ENCODE measurements at regions not wholly inside any gene's neighbourhood (a gene's known extent, or its start where the extent isn't known, plus 50 kb on each side); places are given as distances from the start of the nearest gene placed in this dataset.

GRCh38 chr1:4149831-4150230 lies 249.8 kb upstream of the C1orf174 start:
- no CpG with 5 or more reads among the region's 10 CpGs for WGBS (ENCODE audit: extremely low coverage, insufficient coverage, insufficient read length)

GRCh38 chr1:4150262-4150661 lies 250.2 kb upstream of the C1orf174 start:
- no CpG with 5 or more reads among the region's 7 CpGs for WGBS (ENCODE audit: extremely low coverage, insufficient coverage, insufficient read length)
- H2AFZ ChIP-seq (ENCODE audit: insufficient read depth, low read length, poor library complexity): no peak overlapping the region
- no peak overlapping the region for H3K4me2 ChIP-seq (ENCODE audit: low read length)
- H2BK120ac ChIP-seq (ENCODE audit: insufficient read depth, low read length, poor library complexity): no peak overlapping the region
- no peak overlapping the region for H3K18ac ChIP-seq (ENCODE audit: low read length)
- no peak overlapping the region for H4K91ac ChIP-seq (ENCODE audit: low read depth, low read length)
- H3K9me3 ChIP-seq (ENCODE audit: insufficient read depth, low read depth, low read length): no peaks in the 10 kb centered on the region
- no peak overlapping the region for H2AK5ac ChIP-seq (ENCODE audit: low read length)
- H3K79me2 ChIP-seq (ENCODE audit: control insufficient read depth, insufficient read depth, low read length, poor library complexity): no peaks in the 10 kb centered on the region
- no peak overlapping the region for H4K12ac ChIP-seq (ENCODE audit: low read depth, low read length)
- H3K4me3 ChIP-seq (ENCODE audit: low read depth, low read length): no peak overlapping the region
- no peaks in the 10 kb centered on the region for H3K4me1 ChIP-seq (ENCODE audit: control insufficient read depth in 1 of 2, insufficient read depth in 2 of 2, low read length in 2 of 2)
- H3K4ac ChIP-seq (ENCODE audit: low read depth, low read length): no peak overlapping the region
- no peak overlapping the region for H3K23ac ChIP-seq (ENCODE audit: low read length)
- no peak for DNase-seq
- H2BK5ac ChIP-seq (ENCODE audit: low read depth, low read length, poor library complexity): no peak overlapping the region
- no peak overlapping the region for H2BK12ac ChIP-seq (ENCODE audit: low read length)
- no peak overlapping the region for H3K27ac ChIP-seq (ENCODE audit: low read depth, low read length)
- no peaks in the 10 kb centered on the region for H3K27me3 ChIP-seq (ENCODE audit: insufficient read depth, low read length)
- no peak overlapping the region for H4K8ac ChIP-seq (ENCODE audit: low read depth, low read length)
- H3K36me3 ChIP-seq (ENCODE audit: control insufficient read depth in 1 of 2, insufficient read depth in 2 of 2, low read length in 2 of 2): no peaks in the 10 kb centered on the region
- H3K79me1 ChIP-seq (ENCODE audit: low read length): no peaks in the 10 kb centered on the region
- H3K14ac ChIP-seq (ENCODE audit: low read length): no peak overlapping the region
- H3K9ac ChIP-seq (ENCODE audit: low read length): no peak overlapping the region

More at GRCh38 chr1:4149831-4150230, 249.8 kb upstream of the C1orf174 start:
- no peak overlapping the region for H4K8ac ChIP-seq (ENCODE audit: low read depth, low read length)
- no peak overlapping the region for H3K23ac ChIP-seq (ENCODE audit: low read length)
- H3K4ac ChIP-seq (ENCODE audit: low read depth, low read length): no peak overlapping the region
- H2AK5ac ChIP-seq (ENCODE audit: low read length): no peak overlapping the region
- H3K27ac ChIP-seq (ENCODE audit: low read depth, low read length): no peak overlapping the region
- H3K9ac ChIP-seq (ENCODE audit: low read length): no peak overlapping the region
- H3K4me2 ChIP-seq (ENCODE audit: low read length): no peak overlapping the region
- no peak overlapping the region for H2BK120ac ChIP-seq (ENCODE audit: insufficient read depth, low read length, poor library complexity)
- DNase-seq: no peak
- no peak overlapping the region for H3K14ac ChIP-seq (ENCODE audit: low read length)
- H4K91ac ChIP-seq (ENCODE audit: low read depth, low read length): no peak overlapping the region
- no peak overlapping the region for H3K18ac ChIP-seq (ENCODE audit: low read length)
- peak overlapping the region; percentile 46 for H3K4me3 ChIP-seq (ENCODE audit: low read depth, low read length)
- no peaks in the 10 kb centered on the region for H3K36me3 ChIP-seq (ENCODE audit: control insufficient read depth in 1 of 2, insufficient read depth in 2 of 2, low read length in 2 of 2)
- H2AFZ ChIP-seq (ENCODE audit: insufficient read depth, low read length, poor library complexity): no peak overlapping the region
- no peaks in the 10 kb centered on the region for H3K79me1 ChIP-seq (ENCODE audit: low read length)
- no peak overlapping the region for H4K12ac ChIP-seq (ENCODE audit: low read depth, low read length)
- H3K79me2 ChIP-seq (ENCODE audit: control insufficient read depth, insufficient read depth, low read length, poor library complexity): no peaks in the 10 kb centered on the region
- no peaks in the 10 kb centered on the region for H3K9me3 ChIP-seq (ENCODE audit: insufficient read depth, low read depth, low read length)
- no peak overlapping the region for H2BK12ac ChIP-seq (ENCODE audit: low read length)
- H3K27me3 ChIP-seq (ENCODE audit: insufficient read depth, low read length): no peaks in the 10 kb centered on the region
- H3K4me1 ChIP-seq (ENCODE audit: control insufficient read depth in 1 of 2, insufficient read depth in 2 of 2, low read length in 2 of 2): no peaks in the 10 kb centered on the region
- no peak overlapping the region for H2BK5ac ChIP-seq (ENCODE audit: low read depth, low read length, poor library complexity)

DNA sequence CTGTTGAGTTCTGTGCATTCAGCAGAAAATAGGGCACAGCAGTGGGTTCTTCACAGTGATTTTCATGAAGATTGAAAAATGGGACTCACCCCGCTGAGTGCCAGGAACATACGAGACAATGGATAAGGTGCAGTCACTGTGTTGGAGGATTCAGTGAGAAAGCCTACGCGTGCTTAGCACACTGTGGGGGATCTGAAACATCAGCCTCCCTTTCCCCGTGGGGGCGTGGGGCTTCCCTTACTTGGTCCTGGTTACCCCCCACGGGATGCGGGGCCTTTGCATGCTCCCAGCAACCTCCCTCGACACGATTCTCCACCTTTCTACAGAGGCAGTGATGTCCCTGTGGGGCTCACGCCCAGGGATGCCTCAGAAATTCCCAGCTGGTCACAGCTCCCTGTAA lies 252.2 kb upstream of the C1orf174 start:
- Histone ChIP-seq H3K4me1 (ENCODE audit: control insufficient read depth in 1 of 2, insufficient read depth in 2 of 2, low read length in 2 of 2) (no peaks in the 10 kb centered on the region), H2AFZ (ENCODE audit: insufficient read depth, low read length, poor library complexity) (no peak overlapping the region), H3K79me1 (ENCODE audit: low read length) (no peaks in the 10 kb centered on the region), H3K27ac (ENCODE audit: low read depth, low read length) (no peak overlapping the region), H2BK5ac (ENCODE audit: low read depth, low read length, poor library complexity) (no peak overlapping the region), H2BK120ac (ENCODE audit: insufficient read depth, low read length, poor library complexity) (no peak overlapping the region), H3K14ac (ENCODE audit: low read length) (no peak overlapping the region), H3K9ac (ENCODE audit: low read length) (no peak overlapping the region), H3K4ac (ENCODE audit: low read depth, low read length) (no peak overlapping the region), H4K91ac (ENCODE audit: low read depth, low read length) (no peak overlapping the region), H3K23ac (ENCODE audit: low read length) (no peak overlapping the region), H3K9me3 (ENCODE audit: insufficient read depth, low read depth, low read length) (no peaks in the 10 kb centered on the region), H3K27me3 (ENCODE audit: insufficient read depth, low read length) (no peaks in the 10 kb centered on the region), H3K4me3 (ENCODE audit: low read depth, low read length) (no peak overlapping the region), H3K36me3 (ENCODE audit: control insufficient read depth in 1 of 2, insufficient read depth in 2 of 2, low read length in 2 of 2) (no peaks in the 10 kb centered on the region), H4K12ac (ENCODE audit: low read depth, low read length) (no peak overlapping the region), H3K18ac (ENCODE audit: low read length) (no peak overlapping the region), H4K8ac (ENCODE audit: low read depth, low read length) (no peak overlapping the region), H3K4me2 (ENCODE audit: low read length) (no peak overlapping the region), H2BK12ac (ENCODE audit: low read length) (no peak overlapping the region), H2AK5ac (ENCODE audit: low read length) (no peak overlapping the region), H3K79me2 (ENCODE audit: control insufficient read depth, insufficient read depth, low read length, poor library complexity) (no peaks in the 10 kb centered on the region)
- no CpG with 5 or more reads among the region's 11 CpGs for WGBS (ENCODE audit: extremely low coverage, insufficient coverage, insufficient read length)
- DNase-seq: no peak

GRCh38 chr1:4153571-4153970 lies 253.5 kb upstream of the C1orf174 start:
- no peaks in the 10 kb centered on the region for H3K79me2 ChIP-seq (ENCODE audit: control insufficient read depth, insufficient read depth, low read length, poor library complexity)
- H3K27me3 ChIP-seq (ENCODE audit: insufficient read depth, low read length): no peaks in the 10 kb centered on the region
- H2BK5ac ChIP-seq (ENCODE audit: low read depth, low read length, poor library complexity): no peak overlapping the region
- no peak overlapping the region for H2BK120ac ChIP-seq (ENCODE audit: insufficient read depth, low read length, poor library complexity)
- no peak overlapping the region for H3K4me3 ChIP-seq (ENCODE audit: low read depth, low read length)
- no peak overlapping the region for H2AFZ ChIP-seq (ENCODE audit: insufficient read depth, low read length, poor library complexity)
- H3K9ac ChIP-seq (ENCODE audit: low read length): no peak overlapping the region
- no peak overlapping the region for H3K27ac ChIP-seq (ENCODE audit: low read depth, low read length)
- H2BK12ac ChIP-seq (ENCODE audit: low read length): no peak overlapping the region
- no peak overlapping the region for H2AK5ac ChIP-seq (ENCODE audit: low read length)
- H3K9me3 ChIP-seq (ENCODE audit: insufficient read depth, low read depth, low read length): no peaks in the 10 kb centered on the region
- no peak for DNase-seq
- H4K91ac ChIP-seq (ENCODE audit: low read depth, low read length): no peak overlapping the region
- H4K8ac ChIP-seq (ENCODE audit: low read depth, low read length): no peak overlapping the region
- H3K23ac ChIP-seq (ENCODE audit: low read length): no peak overlapping the region
- H3K18ac ChIP-seq (ENCODE audit: low read length): no peak overlapping the region
- H3K14ac ChIP-seq (ENCODE audit: low read length): no peak overlapping the region
- H3K79me1 ChIP-seq (ENCODE audit: low read length): no peaks in the 10 kb centered on the region
- no peak overlapping the region for H3K4me2 ChIP-seq (ENCODE audit: low read length)
- H4K12ac ChIP-seq (ENCODE audit: low read depth, low read length): no peak overlapping the region
- no peaks in the 10 kb centered on the region for H3K36me3 ChIP-seq (ENCODE audit: control insufficient read depth in 1 of 2, insufficient read depth in 2 of 2, low read length in 2 of 2)
- no CpG with 5 or more reads among the region's 5 CpGs for WGBS (ENCODE audit: extremely low coverage, insufficient coverage, insufficient read length)
- no peaks in the 10 kb centered on the region for H3K4me1 ChIP-seq (ENCODE audit: control insufficient read depth in 1 of 2, insufficient read depth in 2 of 2, low read length in 2 of 2)
- no peak overlapping the region for H3K4ac ChIP-seq (ENCODE audit: low read depth, low read length)

Measured in trophoblast cell (in vitro differentiated cells and primary cell).